Endometrium (tissue), 2 donors: ENCODE measurements at regions not wholly inside any gene's neighbourhood (a gene's known extent, or its start where the extent isn't known, plus 50 kb on each side); places are given as distances from the start of the nearest gene placed in this dataset.
"Not testable (repeated sequence)": the region's sequence is repeated elsewhere in the genome, so short reads cannot be mapped to it uniquely, and the experiment has no call there.

ENCODE experiments used
- FAIRE-seq: peaks from 2 replicates; lab custom pipeline; 2012; peaks lifted over from hg19 to GRCh38; lab: Jason Lieb, UNC
- donor health status: control.
- donor health status: control.

- no peak for FAIRE-seq
These were observed 222.4 kb downstream of the ANTXR2 start for GRCh38 chr4:79850626-79851025.

GRCh38 chr4:79848329-79848728 lies 224.7 kb downstream of the ANTXR2 start:
- FAIRE-seq, result no peak

GRCh38 chr4:79847411-79847810 lies 225.6 kb downstream of the ANTXR2 start:
- no peak for FAIRE-seq

- FAIRE-seq, result no peak
These were observed 230.9 kb downstream of the ANTXR2 start for GRCh38 chr4:79842162-79842561.

GRCh38 chr4:79833857-79834256 lies 239.2 kb downstream of the ANTXR2 start:
- FAIRE-seq, result no peak

- FAIRE-seq, result no peak
These were observed 241.1 kb downstream of the ANTXR2 start for GRCh38 chr4:79831701-79832514.

- peak; percentile 96 for FAIRE-seq
These were observed 241.9 kb downstream of the ANTXR2 start for GRCh38 chr4:79831119-79831528.

- FAIRE-seq, result no peak
These were observed 245.7 kb downstream of the ANTXR2 start for GRCh38 chr4:79827283-79827682.

- no peak for FAIRE-seq
These were observed 249.8 kb downstream of the ANTXR2 start for GRCh38 chr4:79823148-79823763.

- no peak for FAIRE-seq
These were observed 252.6 kb downstream of the ANTXR2 start for GRCh38 chr4:79820427-79820826.

- not testable (repeated sequence) for FAIRE-seq
These were observed 265.1 kb downstream of the ANTXR2 start for GRCh38 chr4:79807933-79808332.

- no peak for FAIRE-seq
These were observed 275.0 kb downstream of the ANTXR2 start for GRCh38 chr4:79798047-79798446.

GRCh38 chr4:79796948-79797347 lies 276.1 kb downstream of the ANTXR2 start:
- no peak for FAIRE-seq

GRCh38 chr4:79788884-79789283 lies 284.1 kb downstream of the ANTXR2 start:
- FAIRE-seq, result no peak

GRCh38 chr4:79780129-79780528 lies 292.9 kb downstream of the ANTXR2 start:
- FAIRE-seq, result no peak

- no peak for FAIRE-seq
These were observed 300.5 kb downstream of the ANTXR2 start for GRCh38 chr4:79772510-79772909.

- FAIRE-seq, result no peak
These were observed 308.9 kb downstream of the ANTXR2 start for GRCh38 chr4:79764120-79764519.

GRCh38 chr4:79763486-79764075 lies 309.4 kb downstream of the ANTXR2 start:
- FAIRE-seq, result no peak

GRCh38 chr4:79759793-79760192 lies 313.2 kb downstream of the ANTXR2 start:
- no peak for FAIRE-seq

- no peak for FAIRE-seq
These were observed 315.4 kb downstream of the ANTXR2 start for GRCh38 chr4:79757600-79757999.

GRCh38 chr4:79756140-79756895 lies 316.7 kb downstream of the ANTXR2 start:
- no peak for FAIRE-seq

GRCh38 chr4:79748835-79749234 lies 324.2 kb downstream of the ANTXR2 start:
- FAIRE-seq, result no peak

- no peak for FAIRE-seq
These were observed 325.8 kb downstream of the ANTXR2 start for GRCh38 chr4:79747252-79747651.
